ENCODE measurements at regions not wholly inside any gene's neighbourhood (a gene's known extent, or its start where the extent isn't known, plus 50 kb on each side); places are given as distances from the start of the nearest gene placed in this dataset.
A peak's percentile ranks its signal among the peaks of the same experiment; 100 is the strongest.
"Not testable (repeated sequence)": the region's sequence is repeated elsewhere in the genome, so short reads cannot be mapped to it uniquely, and the experiment has no call there.

GRCh38 chr7:79749856-79750255 lies 296.4 kb upstream of the MAGI2 start:
- DNase-seq (ENCODE audit: low read depth), result no peak
- no peak overlapping the region for H3K4me3 ChIP-seq (ENCODE audit: control insufficient read depth, low read depth, low read length)
- no peak for TF ChIP-seq CTCF (IDR thresholded peaks at IDR 0.05; ENCODE audit: control insufficient read depth, insufficient read depth, low read depth, low read length, missing control alignments)

- H3K4me3 ChIP-seq (ENCODE audit: control insufficient read depth, low read depth, low read length), result no peak overlapping the region
- peak; percentile 49 for TF ChIP-seq CTCF (IDR thresholded peaks at IDR 0.05; ENCODE audit: control insufficient read depth, insufficient read depth, low read depth, low read length, missing control alignments)
- DNase-seq (ENCODE audit: low read depth), result no peak
These were observed 288.2 kb upstream of the MAGI2 start for GRCh38 chr7:79741684-79742083.

GRCh38 chr7:79740076-79740475 lies 286.6 kb upstream of the MAGI2 start:
- H3K4me3 ChIP-seq (ENCODE audit: control insufficient read depth, low read depth, low read length), result no peak overlapping the region
- no peak for DNase-seq (ENCODE audit: low read depth)
- no peak for TF ChIP-seq CTCF (IDR thresholded peaks at IDR 0.05; ENCODE audit: control insufficient read depth, insufficient read depth, low read depth, low read length, missing control alignments)

- DNase-seq (ENCODE audit: low read depth); H3K4me3 ChIP-seq (ENCODE audit: control insufficient read depth, low read depth, low read length): not testable (repeated sequence)
These were observed 285.7 kb upstream of the MAGI2 start for GRCh38 chr7:79739036-79739709.

- H3K4me3 ChIP-seq (ENCODE audit: control insufficient read depth, low read depth, low read length), result no peak overlapping the region
- no peak for DNase-seq (ENCODE audit: low read depth)
- no peak for TF ChIP-seq CTCF (IDR thresholded peaks at IDR 0.05; ENCODE audit: control insufficient read depth, insufficient read depth, low read depth, low read length, missing control alignments)
These were observed 283.0 kb upstream of the MAGI2 start for GRCh38 chr7:79736418-79736817.

- no peak for TF ChIP-seq CTCF (IDR thresholded peaks at IDR 0.05; ENCODE audit: control insufficient read depth, insufficient read depth, low read depth, low read length, missing control alignments)
- DNase-seq (ENCODE audit: low read depth), result no peak
- H3K4me3 ChIP-seq (ENCODE audit: control insufficient read depth, low read depth, low read length), result no peak overlapping the region
These were observed 281.5 kb upstream of the MAGI2 start for GRCh38 chr7:79735012-79735411.

GRCh38 chr7:79734181-79734580 lies 280.7 kb upstream of the MAGI2 start:
- no peak overlapping the region for H3K4me3 ChIP-seq (ENCODE audit: control insufficient read depth, low read depth, low read length)
- no peak for TF ChIP-seq CTCF (IDR thresholded peaks at IDR 0.05; ENCODE audit: control insufficient read depth, insufficient read depth, low read depth, low read length, missing control alignments)
- no peak for DNase-seq (ENCODE audit: low read depth)

Measured in AG09309 (cell line).